ENCODE measurements at regions not wholly inside any gene's neighbourhood (a gene's known extent, or its start where the extent isn't known, plus 50 kb on each side); places are given as distances from the start of the nearest gene placed in this dataset.

- DNase-seq (ENCODE audit: insufficient read length, low spot score), result no peak
- FAIRE-seq, result no peak
- TF ChIP-seq, protein P1, sequence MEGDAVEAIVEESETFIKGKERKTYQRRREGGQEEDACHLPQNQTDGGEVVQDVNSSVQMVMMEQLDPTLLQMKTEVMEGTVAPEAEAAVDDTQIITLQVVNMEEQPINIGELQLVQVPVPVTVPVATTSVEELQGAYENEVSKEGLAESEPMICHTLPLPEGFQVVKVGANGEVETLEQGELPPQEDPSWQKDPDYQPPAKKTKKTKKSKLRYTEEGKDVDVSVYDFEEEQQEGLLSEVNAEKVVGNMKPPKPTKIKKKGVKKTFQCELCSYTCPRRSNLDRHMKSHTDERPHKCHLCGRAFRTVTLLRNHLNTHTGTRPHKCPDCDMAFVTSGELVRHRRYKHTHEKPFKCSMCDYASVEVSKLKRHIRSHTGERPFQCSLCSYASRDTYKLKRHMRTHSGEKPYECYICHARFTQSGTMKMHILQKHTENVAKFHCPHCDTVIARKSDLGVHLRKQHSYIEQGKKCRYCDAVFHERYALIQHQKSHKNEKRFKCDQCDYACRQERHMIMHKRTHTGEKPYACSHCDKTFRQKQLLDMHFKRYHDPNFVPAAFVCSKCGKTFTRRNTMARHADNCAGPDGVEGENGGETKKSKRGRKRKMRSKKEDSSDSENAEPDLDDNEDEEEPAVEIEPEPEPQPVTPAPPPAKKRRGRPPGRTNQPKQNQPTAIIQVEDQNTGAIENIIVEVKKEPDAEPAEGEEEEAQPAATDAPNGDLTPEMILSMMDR (IDR thresholded peaks at IDR 0.05; ENCODE audit: insufficient read depth, missing control alignments), result peak; percentile 19
Measured at GRCh38 chr14:101183376-101184103, 280.0 kb upstream of the RTL1 start.

- TF ChIP-seq, protein P1 (IDR thresholded peaks at IDR 0.05; ENCODE audit: insufficient read depth, missing control alignments), result no peak
- DNase-seq (ENCODE audit: insufficient read length, low spot score), result no peak
- no peak for FAIRE-seq
Measured at GRCh38 chr14:101184104-101184455, 280.6 kb upstream of the RTL1 start.

- FAIRE-seq (no peak), DNase-seq (ENCODE audit: insufficient read length, low spot score) (no peak)
- TF ChIP-seq, protein P1 (IDR thresholded peaks at IDR 0.05; ENCODE audit: insufficient read depth, missing control alignments), result no peak
Measured at GRCh38 chr14:101184572-101184971, 281.1 kb upstream of the RTL1 start.

DNA sequence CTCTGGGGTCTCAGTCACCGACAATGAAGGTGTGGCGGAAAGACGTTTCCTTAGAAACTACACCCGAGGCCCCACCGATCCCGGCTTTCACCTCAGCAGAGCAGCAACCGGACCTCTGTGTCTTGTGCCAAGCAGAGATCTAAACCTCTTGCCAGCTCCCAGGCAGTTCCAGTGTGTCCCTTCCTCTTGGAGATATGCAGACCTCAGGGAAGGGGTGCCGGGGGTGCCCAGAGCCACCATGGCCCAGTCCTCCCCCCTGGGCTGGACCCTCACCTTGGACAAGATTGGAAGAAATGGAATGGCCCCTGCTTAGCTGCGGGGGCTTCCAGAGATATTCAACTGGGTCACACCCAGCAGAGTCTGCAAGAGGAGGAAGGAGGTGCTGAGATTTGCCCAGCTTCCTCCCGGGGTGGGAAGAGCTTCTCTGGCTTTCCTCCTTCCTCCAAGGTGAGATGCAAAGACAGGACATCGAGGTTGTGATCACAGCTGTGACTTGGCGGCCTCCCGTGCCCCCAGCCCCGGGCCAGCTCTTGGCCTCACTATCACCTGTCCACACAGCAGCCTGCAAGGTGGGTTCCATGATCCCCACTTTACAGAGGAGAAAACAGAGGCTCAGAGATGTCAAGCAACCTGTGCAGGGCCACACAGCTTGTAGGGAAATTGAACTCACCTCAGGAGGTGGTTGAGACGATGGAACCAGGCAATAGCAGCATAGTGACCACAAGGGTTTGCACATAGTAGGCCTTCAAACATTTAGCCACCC lies 281.7 kb upstream of the RTL1 start:
- DNase-seq (ENCODE audit: insufficient read length, low spot score) (no peak), FAIRE-seq (no peak)
- TF ChIP-seq, protein P1 (IDR thresholded peaks at IDR 0.05; ENCODE audit: insufficient read depth, missing control alignments), result no peak

GRCh38 chr14:101185946-101186345 lies 282.4 kb upstream of the RTL1 start:
- no peak for FAIRE-seq
- no peak for DNase-seq (ENCODE audit: insufficient read length, low spot score)
- TF ChIP-seq, protein P1 (IDR thresholded peaks at IDR 0.05; ENCODE audit: insufficient read depth, missing control alignments), result no peak

- TF ChIP-seq, protein P1 (IDR thresholded peaks at IDR 0.05; ENCODE audit: insufficient read depth, missing control alignments), result no peak
- FAIRE-seq (no peak), DNase-seq (ENCODE audit: insufficient read length, low spot score) (no peak)
Measured at GRCh38 chr14:101186544-101186943, 283.0 kb upstream of the RTL1 start.
